C4-2B (cell line): ENCODE measurements at regions not wholly inside any gene's neighbourhood (a gene's known extent, or its start where the extent isn't known, plus 50 kb on each side); places are given as distances from the start of the nearest gene placed in this dataset.

Experiments used
- CTCF ChIP-seq: fragments of 450-650 bp; conservative IDR thresholded peaks from 2 replicates; pipeline ENCODE4 v1.5.1; 2017; ENCODE audit warnings: mild to moderate bottlenecking
- ZFX ChIP-seq: fragments of 450-650 bp; IDR thresholded peaks from 2 replicates; pipeline ENCODE4 v1.6.1; 2017

GRCh38 chr18:7370802-7371201 lies 139.9 kb downstream of the LRRC30 start:
- TF ChIP-seq CTCF, result no peak
- TF ChIP-seq ZFX, result no peak
